DMS79 (cell line): ENCODE measurements at regions not wholly inside any gene's neighbourhood (a gene's known extent, or its start where the extent isn't known, plus 50 kb on each side); places are given as distances from the start of the nearest gene placed in this dataset.

ENCODE experiments used
- DNase-seq: peaks from one replicate; lab custom pipeline; 2025; lab: John Stamatoyannopoulos, UW

GRCh38 chr4:123747016-123747415 is 350.4 kb downstream of the SPRY1 start:
- no peak for DNase-seq

GRCh38 chr4:123748806-123749205 is 352.2 kb downstream of the SPRY1 start:
- DNase-seq = no peak

- no peak for DNase-seq
Observed at GRCh38 chr4:123749383-123749782, 352.8 kb downstream of the SPRY1 start.

GRCh38 chr4:123750044-123750443 is 353.4 kb downstream of the SPRY1 start:
- DNase-seq = no peak

GRCh38 chr4:123755655-123756054 is 359.1 kb downstream of the SPRY1 start:
- DNase-seq = no peak

- DNase-seq = no peak
Observed at GRCh38 chr4:123767806-123768205, 371.2 kb downstream of the SPRY1 start.

- no peak for DNase-seq
Observed at GRCh38 chr4:123770884-123771283, 374.3 kb downstream of the SPRY1 start.

GRCh38 chr4:123776267-123776666 is 379.7 kb downstream of the SPRY1 start:
- no peak for DNase-seq

- DNase-seq = no peak
Observed at GRCh38 chr4:123777373-123777772, 380.8 kb downstream of the SPRY1 start.

- no peak for DNase-seq
Observed at GRCh38 chr4:123783151-123783790, 386.7 kb downstream of the SPRY1 start.

- no peak for DNase-seq
Observed at GRCh38 chr4:123783921-123784320, 387.3 kb downstream of the SPRY1 start.

GRCh38 chr4:123784626-123785025 is 388.0 kb downstream of the SPRY1 start:
- no peak for DNase-seq

- DNase-seq = no peak
Observed at GRCh38 chr4:123785538-123785937, 388.9 kb downstream of the SPRY1 start.

GRCh38 chr4:123786163-123786915 is 389.7 kb downstream of the SPRY1 start:
- DNase-seq = no peak

- no peak for DNase-seq
Observed at GRCh38 chr4:123786920-123787319, 390.3 kb downstream of the SPRY1 start.

- no peak for DNase-seq
Observed at GRCh38 chr4:123787512-123788080, 391.0 kb downstream of the SPRY1 start.

- no peak for DNase-seq
Observed at GRCh38 chr4:123788577-123788976, 392.0 kb downstream of the SPRY1 start.

- DNase-seq = no peak
Observed at GRCh38 chr4:123790681-123791080, 394.1 kb downstream of the SPRY1 start.

GRCh38 chr4:123802082-123802645 is 405.6 kb downstream of the SPRY1 start:
- DNase-seq = no peak

GRCh38 chr4:123802933-123803332 is 406.3 kb downstream of the SPRY1 start:
- DNase-seq = no peak

GRCh38 chr4:123804196-123804721 is 407.7 kb downstream of the SPRY1 start:
- no peak for DNase-seq

- DNase-seq = no peak
Observed at GRCh38 chr4:123806056-123806455, 409.5 kb downstream of the SPRY1 start.

- no peak for DNase-seq
Observed at GRCh38 chr4:123807187-123807586, 410.6 kb downstream of the SPRY1 start.
